ENCODE measurements at regions not wholly inside any gene's neighbourhood (a gene's known extent, or its start where the extent isn't known, plus 50 kb on each side); places are given as distances from the start of the nearest gene placed in this dataset.

DNA sequence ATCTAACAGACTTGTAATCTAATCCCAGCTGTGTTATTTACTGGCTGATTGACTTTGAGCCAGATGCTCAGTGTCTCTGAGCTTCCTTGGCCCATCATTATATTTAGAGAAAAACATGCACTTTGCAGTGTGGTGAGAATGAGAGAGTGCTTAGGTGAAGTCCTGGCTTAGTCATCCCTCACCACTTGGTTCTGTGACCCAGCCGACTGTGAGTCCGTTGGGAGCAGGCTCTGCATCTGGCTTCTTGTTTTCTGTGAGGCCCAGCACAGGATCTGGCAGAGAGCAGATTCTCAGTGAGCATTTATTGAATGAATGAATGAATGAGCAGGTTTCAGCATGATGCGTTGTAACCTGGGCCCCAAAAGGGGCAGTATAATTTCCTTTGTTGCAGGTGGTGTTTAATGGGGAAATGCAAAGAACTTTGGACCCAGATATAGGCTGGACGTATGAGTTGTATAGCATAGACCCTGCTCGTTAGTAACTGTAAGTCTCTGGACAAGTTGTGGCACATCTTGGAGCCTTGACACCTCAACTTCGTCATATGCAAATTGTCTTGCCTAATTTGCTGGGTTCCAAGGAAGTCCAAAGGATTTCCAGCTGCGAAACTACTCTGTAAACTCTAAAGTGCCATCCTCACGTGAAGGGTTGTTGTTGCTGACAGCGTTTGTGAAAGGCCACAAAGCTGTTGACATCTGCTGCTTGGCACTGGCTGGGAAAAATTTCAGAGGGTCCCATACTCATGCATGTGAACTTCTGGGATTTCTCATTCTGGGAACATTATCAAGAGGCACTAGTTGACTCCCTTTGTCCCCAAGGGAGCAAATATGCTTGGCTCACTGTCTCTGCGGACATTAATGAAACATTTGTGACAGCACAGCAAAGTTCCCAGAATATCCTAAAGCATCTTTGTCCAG lies 138.8 kb upstream of the USP24 start:
- TF ChIP-seq CTCF (IDR thresholded peaks at IDR 0.05) (no peak), POLR2A (IDR thresholded peaks at IDR 0.05) (no peak)

All from testis (tissue), 2 donors.